ENCODE measurements at regions not wholly inside any gene's neighbourhood (a gene's known extent, or its start where the extent isn't known, plus 50 kb on each side); places are given as distances from the start of the nearest gene placed in this dataset.

DNA sequence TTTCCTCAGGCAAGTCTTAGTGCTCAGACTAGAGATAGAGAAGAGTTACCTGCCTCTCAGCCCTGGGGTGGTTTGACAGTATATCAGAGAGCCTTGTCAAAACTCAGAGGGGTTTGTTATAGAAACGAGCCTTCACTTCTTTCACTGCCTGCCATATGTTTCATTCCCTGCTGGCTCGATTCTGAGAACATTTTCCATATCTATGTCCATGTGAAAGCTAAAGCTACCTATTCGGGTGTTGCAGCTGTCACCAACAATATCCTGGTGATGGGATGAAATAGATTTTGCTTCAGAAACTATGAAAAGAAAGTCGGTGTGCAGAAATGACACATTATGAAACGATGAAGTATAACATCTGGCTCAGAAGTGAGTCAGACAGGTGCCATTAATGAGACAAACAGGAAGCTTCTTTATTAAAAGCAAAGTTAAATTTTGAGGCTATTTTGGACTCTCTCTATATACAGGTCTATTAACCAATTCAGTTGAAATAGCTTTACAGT, 56.1 kb upstream of the TANK start:
- TF ChIP-seq GATA3 (IDR thresholded peaks at IDR 0.05; ENCODE audit: low read depth, low read length) (no peak), GATA2 (IDR thresholded peaks at IDR 0.05; ENCODE audit: low read depth, low read length) (no peak)
